Endothelial cell of umbilical vein (primary cell): ENCODE measurements at regions not wholly inside any gene's neighbourhood (a gene's known extent, or its start where the extent isn't known, plus 50 kb on each side); places are given as distances from the start of the nearest gene placed in this dataset.

Source experiments
- CTCF ChIP-seq, 2 donors: IDR thresholded peaks; 1 replicate in 1 of 2; 2 replicates in 1 of 2; pipeline ENCODE4 v1.5.1; 2011; ENCODE audit warnings: low read length in 2 of 2, mild to moderate bottlenecking in 2 of 2, moderate library complexity in 2 of 2, control low read depth in 1 of 2, inconsistent platforms in 1 of 2, low read depth in 1 of 2; ENCODE audit not compliant: insufficient read depth in 1 of 2; ENCODE audit errors: extremely low read depth in 1 of 2
- EZH2 ChIP-seq: IDR thresholded peaks from 2 replicates; pipeline ENCODE4 v1.6.1; 2012; ENCODE audit warnings: borderline replicate concordance, low read depth, mild to moderate bottlenecking, moderate library complexity, low read length, inconsistent platforms; ENCODE audit not compliant: severe bottlenecking
- FOS ChIP-seq: IDR thresholded peaks from 2 replicates; pipeline ENCODE4 v1.6.1; 2011; ENCODE audit warnings: mild to moderate bottlenecking, low read length, moderate library complexity, borderline replicate concordance; ENCODE audit not compliant: insufficient read depth
- GATA2 ChIP-seq: IDR thresholded peaks from 2 replicates; pipeline ENCODE4 v1.7.0; 2011; ENCODE audit warnings: low read depth, mild to moderate bottlenecking, moderate library complexity, mixed read lengths, low read length; ENCODE audit not compliant: insufficient read length, insufficient read depth
- JUN ChIP-seq: IDR thresholded peaks from 2 replicates; pipeline ENCODE4 v1.6.1; 2011; ENCODE audit warnings: borderline replicate concordance, low read depth; ENCODE audit not compliant: insufficient read length, insufficient read depth
- MAX ChIP-seq: IDR thresholded peaks from 2 replicates; pipeline ENCODE4 v1.6.1; 2011; ENCODE audit not compliant: insufficient read depth, insufficient read length
- POLR2A ChIP-seq: IDR thresholded peaks from 2 replicates; pipeline ENCODE4 v1.6.1; 2012; ENCODE audit warnings: low read depth, mild to moderate bottlenecking, control low read depth, low read length
- POLR2AphosphoS5 ChIP-seq: IDR thresholded peaks from 2 replicates; pipeline ENCODE4 v1.6.1; 2012; ENCODE audit warnings: low read depth, mild to moderate bottlenecking, control low read depth, low read length, moderate library complexity; ENCODE audit not compliant: insufficient read depth

GRCh38 chr10:131012641-131012985, 298.9 kb downstream of the TCERG1L start:
- TF ChIP-seq MAX, result no peak
- TF ChIP-seq CTCF (IDR thresholded peaks at IDR 0.05; ENCODE audit: extremely low read depth in 1 of 2, insufficient read depth in 1 of 2, low read depth in 1 of 2, low read length in 2 of 2), result no peak
- TF ChIP-seq EZH2, result no peak
- TF ChIP-seq POLR2AphosphoS5, result no peak
- no peak for TF ChIP-seq POLR2A
- TF ChIP-seq JUN, result no peak
- no peak for TF ChIP-seq FOS
- TF ChIP-seq GATA2, result no peak
